Fibroblast of lung (primary cell): ENCODE measurements at regions not wholly inside any gene's neighbourhood (a gene's known extent, or its start where the extent isn't known, plus 50 kb on each side); places are given as distances from the start of the nearest gene placed in this dataset.

Source experiments
- DNase-seq, 2 donors: peaks; one replicate each; pipeline versions ENCODE4 v3.0.0 to v3.0.0-alpha.2; 2010; ENCODE audit warnings: low read depth in 2 of 2
- H2AFZ ChIP-seq: 2 replicates; pipeline ENCODE4 v1.5.1; 2012; ENCODE audit warnings: low read length, control low read depth, inconsistent platforms
- H3K27ac ChIP-seq: 2 replicates; pipeline ENCODE4 v1.5.1; 2011; ENCODE audit warnings: low read length, control low read depth; ENCODE audit not compliant: insufficient read depth
- H3K27me3 ChIP-seq: 2 replicates; pipeline ENCODE4 v1.5.1; 2011; ENCODE audit warnings: mild to moderate bottlenecking, low read length; ENCODE audit not compliant: control insufficient read depth, insufficient read depth
- H3K36me3 ChIP-seq: 2 replicates; pipeline ENCODE4 v1.5.1; 2011; ENCODE audit warnings: low read length; ENCODE audit not compliant: control insufficient read depth, insufficient read depth
- H3K4me1 ChIP-seq: 2 replicates; pipeline ENCODE4 v1.5.1; 2011; ENCODE audit warnings: low read length; ENCODE audit not compliant: control insufficient read depth, insufficient read depth; ENCODE audit errors: extremely low read depth
- H3K4me2 ChIP-seq: 2 replicates; pipeline ENCODE4 v1.5.1; 2011; ENCODE audit warnings: low read length, control low read depth; ENCODE audit not compliant: insufficient read depth; ENCODE audit errors: extremely low read depth
- H3K4me3 ChIP-seq, 4 experiments: fragments of 200-600 bp in 1 of 4; sonication (generic) in 1 of 4; replicated peaks in 1 of 4; 2 replicates each; pipeline ENCODE4 v1.5.1; 2011 to 2016; ENCODE audit warnings: low read length in 4 of 4, low read depth in 3 of 4, mild to moderate bottlenecking in 3 of 4, control low read depth in 2 of 4, inconsistent platforms in 1 of 4, mixed read lengths in 1 of 4; ENCODE audit not compliant: insufficient read depth in 1 of 4; ENCODE audit errors: control extremely low read depth in 1 of 4
- H3K79me2 ChIP-seq: 2 replicates; pipeline ENCODE4 v1.5.1; 2012; ENCODE audit warnings: mild to moderate bottlenecking, low read length, inconsistent platforms; ENCODE audit not compliant: control insufficient read depth, insufficient read depth
- H3K9ac ChIP-seq: 2 replicates; pipeline ENCODE4 v1.5.1; 2011; ENCODE audit warnings: mild to moderate bottlenecking, low read length, control low read depth; ENCODE audit not compliant: insufficient read depth
- H3K9me3 ChIP-seq: 2 replicates; pipeline ENCODE4 v1.5.1; 2012; ENCODE audit warnings: low read depth, low read length; ENCODE audit not compliant: control insufficient read depth, insufficient read depth
- H4K20me1 ChIP-seq: 2 replicates; pipeline ENCODE4 v1.5.1; 2011; ENCODE audit warnings: low read length; ENCODE audit not compliant: control insufficient read depth, insufficient read depth; ENCODE audit errors: extremely low read depth
- EZH2 ChIP-seq: IDR thresholded peaks from 2 replicates; pipeline ENCODE4 v1.5.1; 2012; ENCODE audit warnings: low read length, control low read depth, mild to moderate bottlenecking; ENCODE audit errors: missing control alignments
- TF ChIP-seq, protein P1 (sequence below), 2 donors: IDR thresholded peaks in 1 of 2; conservative IDR thresholded peaks in 1 of 2; 1 replicate in 1 of 2; 2 replicates in 1 of 2; pipeline ENCODE4 v1.5.1; 2011 to 2012; ENCODE audit warnings: low read length in 2 of 2, control low read depth in 1 of 2, inconsistent platforms in 1 of 2, low read depth in 1 of 2, mild to moderate bottlenecking in 1 of 2

DNA sequence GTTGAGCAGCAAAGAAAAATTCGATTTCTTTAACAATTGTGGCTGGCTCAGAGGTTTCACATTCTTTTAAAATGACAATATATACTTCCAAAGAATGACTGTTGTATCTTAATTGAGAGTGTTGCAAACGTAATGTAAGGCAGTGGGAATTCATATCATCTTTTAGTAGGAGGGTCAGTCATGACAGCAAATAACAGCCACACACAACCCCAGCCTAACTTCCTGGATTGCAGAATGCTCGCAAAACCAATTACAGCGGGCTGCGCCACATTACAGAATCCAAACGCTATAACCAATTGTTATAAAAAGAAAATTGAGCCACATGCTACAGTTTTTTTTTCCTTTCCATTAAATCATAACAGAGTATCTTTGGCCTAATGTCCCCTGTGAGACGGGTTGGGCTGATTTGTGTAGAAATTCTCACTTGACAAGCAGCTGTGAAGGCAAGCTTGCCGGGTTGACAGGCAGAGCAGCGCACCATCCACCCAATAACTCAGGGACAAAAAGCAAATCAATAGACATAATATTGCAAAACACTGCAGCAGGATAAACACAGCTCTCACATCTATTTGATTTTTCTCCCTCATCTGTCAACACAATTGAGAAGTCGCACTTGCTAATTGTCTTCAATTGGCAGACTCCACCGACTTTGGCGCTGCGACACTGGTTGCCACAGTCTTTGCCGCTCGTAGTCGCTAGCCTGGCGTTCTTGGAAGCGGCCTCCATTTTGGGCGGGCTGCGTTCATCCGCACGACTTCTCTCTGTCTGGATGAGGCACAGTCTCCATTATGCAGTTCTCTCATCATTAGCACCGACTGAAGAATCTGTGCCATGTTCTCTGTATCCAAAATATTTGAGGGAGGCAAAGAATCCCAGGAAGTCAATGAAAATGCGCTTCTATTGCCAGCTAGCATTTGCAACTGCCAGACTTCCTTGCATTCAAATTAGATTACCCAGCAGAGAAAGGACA lies 95.0 kb upstream of the CCDC68 start:
- H3K9ac ChIP-seq, result no peak overlapping the region
- DNase-seq, result peak; percentile 24 to 81

GRCh38 chr18:55048892-55049291 lies 89.6 kb upstream of the CCDC68 start:
- no peak overlapping the region for H3K27ac ChIP-seq
- no peaks in the 10 kb centered on the region for H3K27me3 ChIP-seq
- DNase-seq, result peak; percentile 68 to 70
- no peaks in the 10 kb centered on the region for H3K79me2 ChIP-seq
- H3K9me3 ChIP-seq, result no peaks in the 10 kb centered on the region
- H3K36me3 ChIP-seq, result no peaks in the 10 kb centered on the region
- no peak overlapping the region for H3K9ac ChIP-seq
- no peak for TF ChIP-seq EZH2
- TF ChIP-seq, protein P1, sequence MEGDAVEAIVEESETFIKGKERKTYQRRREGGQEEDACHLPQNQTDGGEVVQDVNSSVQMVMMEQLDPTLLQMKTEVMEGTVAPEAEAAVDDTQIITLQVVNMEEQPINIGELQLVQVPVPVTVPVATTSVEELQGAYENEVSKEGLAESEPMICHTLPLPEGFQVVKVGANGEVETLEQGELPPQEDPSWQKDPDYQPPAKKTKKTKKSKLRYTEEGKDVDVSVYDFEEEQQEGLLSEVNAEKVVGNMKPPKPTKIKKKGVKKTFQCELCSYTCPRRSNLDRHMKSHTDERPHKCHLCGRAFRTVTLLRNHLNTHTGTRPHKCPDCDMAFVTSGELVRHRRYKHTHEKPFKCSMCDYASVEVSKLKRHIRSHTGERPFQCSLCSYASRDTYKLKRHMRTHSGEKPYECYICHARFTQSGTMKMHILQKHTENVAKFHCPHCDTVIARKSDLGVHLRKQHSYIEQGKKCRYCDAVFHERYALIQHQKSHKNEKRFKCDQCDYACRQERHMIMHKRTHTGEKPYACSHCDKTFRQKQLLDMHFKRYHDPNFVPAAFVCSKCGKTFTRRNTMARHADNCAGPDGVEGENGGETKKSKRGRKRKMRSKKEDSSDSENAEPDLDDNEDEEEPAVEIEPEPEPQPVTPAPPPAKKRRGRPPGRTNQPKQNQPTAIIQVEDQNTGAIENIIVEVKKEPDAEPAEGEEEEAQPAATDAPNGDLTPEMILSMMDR (conservative IDR thresholded peaks at IDR 0.05 in 1 of 2, IDR thresholded peaks at IDR 0.05 in 1 of 2; ENCODE audit: low read depth in 1 of 2, low read length in 2 of 2), result no peak
- no peaks in the 10 kb centered on the region for H4K20me1 ChIP-seq
- no peak overlapping the region for H3K4me3 ChIP-seq
- no peak overlapping the region for H2AFZ ChIP-seq
- H3K4me1 ChIP-seq, result no peaks in the 10 kb centered on the region
- no peak overlapping the region for H3K4me2 ChIP-seq

More for the DNA sequence above, 95.0 kb upstream of the CCDC68 start:
- peak overlapping the region; percentile 69 for H2AFZ ChIP-seq
- H4K20me1 ChIP-seq, result no peaks in the 10 kb centered on the region
- H3K36me3 ChIP-seq, result no peaks in the 10 kb centered on the region
- no peak overlapping the region for H3K27ac ChIP-seq
- H3K4me3 ChIP-seq, result peak overlapping the region; percentile 18 to 54 (median 29)
- no peaks in the 10 kb centered on the region for H3K27me3 ChIP-seq
- H3K4me2 ChIP-seq, result peak overlapping the region; percentile 75
- H3K79me2 ChIP-seq, result no peaks in the 10 kb centered on the region
- no peaks in the 10 kb centered on the region for H3K4me1 ChIP-seq
- no peaks in the 10 kb centered on the region for H3K9me3 ChIP-seq
- no peak for TF ChIP-seq EZH2
- TF ChIP-seq, protein P1 (conservative IDR thresholded peaks at IDR 0.05 in 1 of 2, IDR thresholded peaks at IDR 0.05 in 1 of 2; ENCODE audit: low read depth in 1 of 2, low read length in 2 of 2), result no peak

- TF ChIP-seq EZH2, result no peak
- TF ChIP-seq, protein P1 (conservative IDR thresholded peaks at IDR 0.05 in 1 of 2, IDR thresholded peaks at IDR 0.05 in 1 of 2; ENCODE audit: low read depth in 1 of 2, low read length in 2 of 2), result no peak
- no peaks in the 10 kb centered on the region for H3K79me2 ChIP-seq
- no peak overlapping the region for H3K27ac ChIP-seq
- H3K4me2 ChIP-seq, result no peak overlapping the region
- no peaks in the 10 kb centered on the region for H4K20me1 ChIP-seq
- H3K4me1 ChIP-seq, result no peaks in the 10 kb centered on the region
- H3K9me3 ChIP-seq, result no peaks in the 10 kb centered on the region
- DNase-seq, result peak in 1 of 2 donors; percentile 43
- no peaks in the 10 kb centered on the region for H3K36me3 ChIP-seq
- no peak overlapping the region for H3K4me3 ChIP-seq
- no peak overlapping the region for H3K9ac ChIP-seq
- no peak overlapping the region for H2AFZ ChIP-seq
- H3K27me3 ChIP-seq, result no peaks in the 10 kb centered on the region
Observed at GRCh38 chr18:55047546-55047945, 88.3 kb upstream of the CCDC68 start.
